PC-3 (cell line): ENCODE measurements at regions not wholly inside any gene's neighbourhood (a gene's known extent, or its start where the extent isn't known, plus 50 kb on each side); places are given as distances from the start of the nearest gene placed in this dataset.

Experiments
- EZH2phosphoT487 ChIP-seq: fragments of 300-600 bp; sonication (generic); IDR thresholded peaks from 2 replicates; pipeline ENCODE4 v1.6.1; 2018; ENCODE audit warnings: mild to moderate bottlenecking, antibody characterized with exemption, low read length, borderline replicate concordance
- TF ChIP-seq, protein P1 (sequence below): fragments of 300-600 bp; sonication (generic); conservative IDR thresholded peaks from 2 replicates; pipeline ENCODE4 v1.5.1; 2017; ENCODE audit warnings: antibody characterized with exemption, low read depth, mild to moderate bottlenecking, low read length

- TF ChIP-seq, protein P1, sequence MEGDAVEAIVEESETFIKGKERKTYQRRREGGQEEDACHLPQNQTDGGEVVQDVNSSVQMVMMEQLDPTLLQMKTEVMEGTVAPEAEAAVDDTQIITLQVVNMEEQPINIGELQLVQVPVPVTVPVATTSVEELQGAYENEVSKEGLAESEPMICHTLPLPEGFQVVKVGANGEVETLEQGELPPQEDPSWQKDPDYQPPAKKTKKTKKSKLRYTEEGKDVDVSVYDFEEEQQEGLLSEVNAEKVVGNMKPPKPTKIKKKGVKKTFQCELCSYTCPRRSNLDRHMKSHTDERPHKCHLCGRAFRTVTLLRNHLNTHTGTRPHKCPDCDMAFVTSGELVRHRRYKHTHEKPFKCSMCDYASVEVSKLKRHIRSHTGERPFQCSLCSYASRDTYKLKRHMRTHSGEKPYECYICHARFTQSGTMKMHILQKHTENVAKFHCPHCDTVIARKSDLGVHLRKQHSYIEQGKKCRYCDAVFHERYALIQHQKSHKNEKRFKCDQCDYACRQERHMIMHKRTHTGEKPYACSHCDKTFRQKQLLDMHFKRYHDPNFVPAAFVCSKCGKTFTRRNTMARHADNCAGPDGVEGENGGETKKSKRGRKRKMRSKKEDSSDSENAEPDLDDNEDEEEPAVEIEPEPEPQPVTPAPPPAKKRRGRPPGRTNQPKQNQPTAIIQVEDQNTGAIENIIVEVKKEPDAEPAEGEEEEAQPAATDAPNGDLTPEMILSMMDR, result no peak
- TF ChIP-seq EZH2phosphoT487, result no peak
Measured at GRCh38 chr2:207337234-207338219, 171.8 kb upstream of the KLF7 start.
